GM21529 (cell line): ENCODE measurements at regions not wholly inside any gene's neighbourhood (a gene's known extent, or its start where the extent isn't known, plus 50 kb on each side); places are given as distances from the start of the nearest gene placed in this dataset.
"Not testable (repeated sequence)": the region's sequence is repeated elsewhere in the genome, so short reads cannot be mapped to it uniquely, and the experiment has no call there.

ENCODE experiments used
- ATAC-seq: cut with Tn5 transposase; IDR thresholded peaks from one replicate; pipeline ENCODE4 v1.9.1; 2021; ENCODE audit not compliant: unreplicated experiment

GRCh38 chr2:12624384-12624783 lies 92.4 kb upstream of the TRIB2 start:
- no peak for ATAC-seq

- no peak for ATAC-seq
These were observed 91.7 kb upstream of the TRIB2 start for GRCh38 chr2:12624905-12625598.

- not testable (repeated sequence) for ATAC-seq
These were observed 88.2 kb upstream of the TRIB2 start for GRCh38 chr2:12628541-12628940.

DNA sequence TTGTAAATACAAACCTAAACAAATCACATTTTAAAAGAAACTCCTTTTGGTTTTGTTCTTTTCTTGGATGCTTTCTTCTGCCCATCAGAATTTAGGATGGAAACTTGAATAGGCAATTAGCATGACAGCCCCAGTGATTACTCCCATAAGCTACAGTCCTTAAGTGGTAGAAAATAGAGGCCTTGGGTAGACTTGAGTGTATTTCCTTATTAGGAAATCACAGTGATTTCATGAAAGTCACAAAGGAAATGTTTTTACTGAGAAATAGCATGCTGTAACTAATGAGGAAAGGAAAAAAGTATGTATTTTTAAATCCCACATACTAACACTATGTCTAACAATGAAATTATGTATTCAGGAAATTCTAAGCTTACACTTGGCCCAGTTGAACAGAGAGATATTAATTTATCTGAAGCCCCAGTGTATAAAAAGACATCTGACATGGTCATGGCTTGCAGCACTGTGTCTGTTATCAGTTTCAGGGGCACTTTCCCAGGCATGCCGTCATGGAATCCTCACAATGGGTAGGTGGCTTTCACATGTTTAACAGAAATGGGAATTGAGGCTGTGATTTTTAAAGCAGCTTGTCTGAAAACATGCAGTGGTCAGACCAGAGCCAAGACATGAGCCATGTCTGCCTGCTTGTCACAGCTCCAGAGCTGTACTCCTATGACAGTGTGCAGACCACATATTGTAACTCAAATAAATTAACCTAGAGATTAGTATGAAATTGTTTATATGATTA lies 79.7 kb upstream of the TRIB2 start:
- ATAC-seq, result no peak

- ATAC-seq, result no peak
These were observed 79.0 kb upstream of the TRIB2 start for GRCh38 chr2:12637754-12638153.

DNA sequence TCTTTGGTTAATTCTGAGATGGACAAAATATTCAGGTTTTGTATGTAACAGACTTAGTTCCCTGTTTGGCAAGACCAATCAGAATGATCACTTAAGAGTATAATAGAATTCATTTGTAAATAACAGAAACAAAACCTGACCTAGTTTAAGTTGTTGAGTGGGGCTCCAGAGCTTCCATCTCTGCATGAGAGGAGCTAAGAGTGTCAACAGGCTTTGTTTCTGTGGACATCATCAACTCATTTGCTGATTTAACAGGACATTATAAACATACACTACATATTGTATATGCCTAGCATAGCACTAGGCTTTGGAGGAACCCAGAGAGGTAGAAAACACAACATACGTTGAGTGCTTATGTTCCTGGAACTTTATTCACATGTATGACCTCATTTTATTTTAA lies 75.3 kb upstream of the TRIB2 start:
- ATAC-seq, result no peak

DNA sequence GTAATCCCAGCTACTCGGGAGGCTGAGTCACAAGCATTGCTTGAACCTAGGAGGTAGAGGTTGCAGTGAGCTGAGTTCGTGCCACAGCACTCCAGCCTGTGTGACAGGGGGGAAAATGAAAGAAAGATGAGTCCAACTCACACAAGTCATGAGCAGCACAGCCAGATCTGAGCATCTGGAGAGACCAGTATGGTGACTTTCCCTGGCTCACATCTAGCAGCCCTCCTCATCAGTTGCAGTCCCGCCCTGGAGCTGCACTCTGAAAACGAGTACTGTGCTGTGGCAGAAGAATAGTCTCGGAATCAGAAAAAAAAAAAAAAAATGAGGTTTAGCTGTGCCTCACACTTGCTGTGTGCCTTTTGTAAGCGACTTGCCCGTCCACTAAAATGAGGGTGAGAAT lies 74.4 kb upstream of the TRIB2 start:
- no peak for ATAC-seq

- ATAC-seq, result no peak
These were observed 73.9 kb upstream of the TRIB2 start for GRCh38 chr2:12642859-12643258.

- ATAC-seq, result no peak
These were observed 66.9 kb upstream of the TRIB2 start for GRCh38 chr2:12649602-12650400.

GRCh38 chr2:12651641-12652040 lies 65.1 kb upstream of the TRIB2 start:
- no peak for ATAC-seq

DNA sequence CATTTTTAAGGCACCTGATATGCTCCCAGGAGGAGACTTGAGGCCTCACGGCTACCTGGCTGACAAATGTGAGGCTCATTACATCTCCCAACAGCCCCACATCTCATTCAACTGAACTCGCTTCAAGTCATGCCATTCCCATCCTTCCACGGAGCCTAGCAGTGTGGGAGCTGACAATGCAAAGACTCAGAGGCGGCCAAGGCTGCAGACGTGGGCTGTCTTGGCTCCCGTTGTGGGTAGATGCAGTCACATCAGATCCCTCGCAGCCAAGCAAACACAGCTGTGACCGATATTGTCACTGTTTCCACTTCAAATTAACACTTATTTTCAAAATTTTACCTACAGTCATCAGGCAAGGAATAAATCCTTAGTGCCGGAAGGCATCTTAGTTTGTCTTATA lies 64.0 kb upstream of the TRIB2 start:
- no peak for ATAC-seq

DNA sequence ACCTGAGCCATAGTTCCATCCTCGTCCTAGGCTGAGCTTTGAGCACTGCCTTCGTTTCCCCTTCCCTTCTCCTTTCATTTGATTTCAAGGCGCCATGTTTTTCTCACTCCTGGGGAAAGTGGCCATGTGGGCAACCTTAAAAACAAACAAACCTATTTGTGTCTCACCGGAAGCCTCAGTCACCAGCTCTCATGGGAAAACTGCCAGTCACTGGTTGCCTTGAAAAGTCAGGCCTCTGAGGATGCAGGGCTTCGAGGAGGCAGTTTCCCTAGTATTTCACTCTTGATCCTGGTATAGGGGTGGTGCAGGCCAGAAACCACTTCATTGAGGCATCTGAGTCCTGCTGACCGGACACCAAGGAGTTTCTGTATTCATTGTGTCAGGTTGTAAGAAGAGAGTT lies 59.2 kb upstream of the TRIB2 start:
- no peak for ATAC-seq

DNA sequence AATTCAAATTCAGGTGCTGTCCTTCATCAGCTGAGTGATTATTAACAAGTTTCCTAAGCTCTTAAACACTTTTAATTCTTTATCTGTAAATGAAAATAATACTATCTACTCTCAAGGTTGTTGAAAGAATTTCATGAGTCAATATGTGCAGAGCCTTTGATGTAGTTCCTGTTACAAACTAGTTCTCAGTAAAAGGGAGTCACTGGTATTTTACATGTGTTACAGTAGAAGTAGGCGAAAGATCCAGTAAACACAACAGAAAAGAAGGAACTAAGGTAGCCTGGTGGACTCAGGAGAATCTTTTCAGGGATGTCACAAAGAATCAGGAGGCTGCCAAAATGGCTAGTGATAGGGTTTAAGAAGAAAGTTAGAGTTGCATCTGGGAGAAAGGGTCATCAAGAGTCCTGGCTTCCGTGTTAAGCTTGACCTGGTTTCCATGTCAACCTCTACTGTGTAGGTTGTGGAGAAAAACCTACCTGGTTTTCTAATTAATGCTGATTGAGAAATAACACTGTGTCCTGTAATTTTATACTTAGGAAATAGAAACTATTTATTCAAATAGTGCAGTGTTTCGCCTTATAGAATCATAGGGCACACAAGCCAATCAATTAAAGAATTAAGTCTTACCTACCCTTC lies 58.3 kb upstream of the TRIB2 start:
- ATAC-seq, result no peak

DNA sequence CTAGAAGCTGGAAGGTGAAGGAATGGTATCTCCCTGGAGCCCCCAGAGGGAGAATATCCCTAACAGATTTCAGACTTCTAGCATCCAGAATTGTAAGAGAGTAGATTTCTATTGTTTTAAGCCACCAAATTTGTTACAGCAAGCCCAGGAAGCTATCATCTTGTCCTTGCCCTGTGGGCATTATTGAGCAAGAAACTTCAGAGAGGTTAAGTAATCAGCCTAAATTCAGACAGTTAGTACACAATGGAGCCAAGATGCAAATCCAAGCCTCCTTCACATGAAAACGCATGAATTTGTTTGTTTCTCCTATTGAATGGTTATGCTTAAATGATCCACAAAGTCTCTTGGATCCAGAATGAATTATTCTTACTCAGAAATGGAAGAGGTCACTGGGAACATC lies 55.2 kb upstream of the TRIB2 start:
- ATAC-seq, result no peak

- no peak for ATAC-seq
These were observed 53.3 kb upstream of the TRIB2 start for GRCh38 chr2:12663306-12664037.

DNA sequence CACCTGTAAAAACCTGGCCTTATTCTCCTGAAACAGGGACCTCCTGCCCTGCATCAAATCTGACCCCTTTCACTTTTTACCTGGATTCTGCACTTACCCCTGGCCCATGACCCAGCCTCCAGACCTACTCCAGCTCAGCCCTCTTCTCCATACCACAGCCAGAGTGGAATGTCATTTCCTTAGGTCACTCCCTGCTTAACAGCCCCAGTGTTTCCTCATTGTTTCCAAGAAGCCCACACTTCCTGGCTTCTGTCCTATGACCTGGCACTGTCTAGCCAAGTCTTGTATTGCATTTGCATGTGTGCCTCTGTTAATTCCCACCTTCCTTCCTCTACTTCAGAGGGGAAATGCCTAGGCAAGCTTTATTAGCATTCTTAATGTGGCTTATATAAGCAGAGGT lies 51.4 kb upstream of the TRIB2 start:
- no peak for ATAC-seq

- no peak for ATAC-seq
These were observed 50.3 kb upstream of the TRIB2 start for GRCh38 chr2:12666445-12666844.
